GM19351 (cell line): ENCODE measurements at regions not wholly inside any gene's neighbourhood (a gene's known extent, or its start where the extent isn't known, plus 50 kb on each side); places are given as distances from the start of the nearest gene placed in this dataset.

Source experiments
- ATAC-seq: cut with Tn5 transposase; IDR thresholded peaks from one replicate; pipeline ENCODE4 v1.9.1; 2021; ENCODE audit warnings: mild to moderate bottlenecking, moderate library complexity; ENCODE audit not compliant: unreplicated experiment

- ATAC-seq = no peak
These were observed 117.0 kb upstream of the HABP2 start for GRCh38 chr10:113435881-113436280.

GRCh38 chr10:113436851-113437250 is 116.0 kb upstream of the HABP2 start:
- ATAC-seq = no peak

GRCh38 chr10:113438652-113439051 is 114.2 kb upstream of the HABP2 start:
- no peak for ATAC-seq

GRCh38 chr10:113441220-113441619 is 111.6 kb upstream of the HABP2 start:
- no peak for ATAC-seq

- no peak for ATAC-seq
These were observed 111.1 kb upstream of the HABP2 start for GRCh38 chr10:113441686-113442270.

DNA sequence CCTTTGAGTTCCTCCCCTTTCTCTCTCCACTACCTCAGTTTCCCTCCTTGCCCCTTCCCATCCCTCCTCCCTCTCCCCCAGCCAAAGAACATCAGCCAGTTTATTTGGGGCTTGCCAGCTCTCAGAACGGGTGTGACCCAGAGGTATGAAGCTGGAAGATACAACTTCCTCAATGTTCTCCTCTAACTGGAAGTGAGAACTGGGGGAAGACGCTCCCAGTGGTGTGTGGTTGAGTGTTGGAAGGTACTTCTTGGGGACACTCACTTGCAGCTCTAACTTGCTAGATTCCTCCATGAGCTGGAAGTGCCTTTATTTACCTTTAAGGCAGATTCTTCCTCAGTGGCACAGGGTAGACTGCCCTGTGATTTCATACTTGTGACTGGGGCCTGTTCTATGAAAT is 110.5 kb upstream of the HABP2 start:
- ATAC-seq = no peak

GRCh38 chr10:113443141-113443925 is 109.5 kb upstream of the HABP2 start:
- no peak for ATAC-seq

DNA sequence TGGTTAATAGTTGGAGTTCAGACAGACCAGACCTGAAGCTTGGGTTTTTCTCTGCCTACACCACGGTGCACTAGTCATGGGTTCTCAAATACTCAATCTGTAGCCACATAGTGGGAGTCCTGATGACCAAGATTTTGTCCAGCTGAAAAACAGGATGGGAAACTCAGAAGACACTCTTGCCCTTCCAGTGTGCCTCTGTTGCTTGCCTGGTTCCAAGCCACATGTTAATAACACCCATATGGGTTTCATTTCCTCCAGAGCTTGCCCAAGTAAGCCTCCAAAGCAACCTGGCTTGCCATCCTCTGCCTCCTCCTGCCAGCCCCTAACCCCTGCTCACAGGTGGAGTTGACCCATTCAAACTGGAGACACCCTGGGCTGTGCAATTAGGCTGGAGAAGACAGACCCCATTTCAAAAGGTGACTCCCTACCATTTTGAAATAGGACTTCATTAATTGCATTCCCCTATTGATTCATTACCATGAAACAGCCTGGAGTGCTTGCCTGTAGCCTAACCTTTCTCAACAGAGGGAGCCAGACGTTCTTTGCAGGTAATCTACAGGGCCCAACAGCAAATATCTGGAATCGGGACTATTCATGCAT is 108.0 kb upstream of the HABP2 start:
- ATAC-seq = no peak

DNA sequence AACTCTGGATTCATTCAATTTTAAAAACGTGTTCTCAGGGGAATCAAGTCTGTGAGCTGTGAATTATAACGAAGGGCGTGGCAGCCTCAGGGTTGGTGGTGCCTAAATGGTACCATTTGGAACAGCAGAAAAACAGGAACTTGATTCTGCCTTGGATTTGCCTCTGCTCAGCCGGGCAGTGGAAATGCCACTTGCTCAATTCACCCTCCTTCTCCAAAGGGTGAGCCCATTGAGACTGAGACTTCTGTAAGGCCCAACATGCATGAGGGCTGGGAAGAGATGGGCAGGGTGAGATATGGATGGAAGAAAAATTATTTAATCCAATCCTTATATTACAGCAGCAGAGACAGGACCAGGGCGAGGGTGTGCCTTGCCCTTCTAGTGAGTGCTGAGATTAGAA is 107.1 kb upstream of the HABP2 start:
- no peak for ATAC-seq

- ATAC-seq = no peak
These were observed 106.1 kb upstream of the HABP2 start for GRCh38 chr10:113446739-113447138.

- ATAC-seq = no peak
These were observed 105.6 kb upstream of the HABP2 start for GRCh38 chr10:113447278-113447677.

- no peak for ATAC-seq
These were observed 103.7 kb upstream of the HABP2 start for GRCh38 chr10:113449006-113449695.

DNA sequence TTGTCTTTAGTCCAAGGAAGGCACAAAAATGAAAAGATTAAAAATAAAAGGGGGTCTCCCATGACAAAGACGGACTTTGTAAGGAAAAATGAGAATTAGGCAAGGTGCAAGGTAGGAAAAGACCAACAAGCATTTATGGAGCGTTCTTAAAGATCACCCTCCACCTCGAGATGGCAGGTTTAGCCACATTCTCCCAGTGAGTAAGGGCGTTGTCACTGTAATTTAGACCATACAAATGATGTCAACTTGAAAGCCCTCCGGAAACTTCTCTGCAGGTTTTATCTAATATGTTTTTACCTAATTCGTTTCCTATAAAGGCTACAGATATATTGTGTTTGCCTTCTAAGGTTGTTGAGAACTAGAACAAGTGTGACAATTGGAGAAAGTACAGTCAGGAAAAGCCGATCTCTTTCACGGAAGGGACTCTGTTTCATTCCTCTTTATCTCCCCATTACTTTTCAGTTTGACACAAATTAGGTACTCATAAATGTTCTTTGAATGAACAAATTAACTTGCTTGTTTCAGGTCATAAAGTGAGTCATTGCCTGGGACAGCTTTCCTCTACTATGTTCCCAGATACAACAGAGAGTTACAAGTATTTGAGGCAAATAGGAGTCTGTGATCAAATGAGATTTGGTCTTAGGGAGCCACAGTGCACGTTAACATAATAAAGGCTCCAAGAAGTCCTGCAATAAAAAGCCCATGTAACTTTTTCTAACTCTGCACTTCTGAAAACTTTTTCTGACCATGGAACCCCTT is 102.6 kb upstream of the HABP2 start:
- ATAC-seq = no peak

- no peak for ATAC-seq
These were observed 101.9 kb upstream of the HABP2 start for GRCh38 chr10:113450906-113451305.

- ATAC-seq = no peak
These were observed 100.6 kb upstream of the HABP2 start for GRCh38 chr10:113452146-113452845.

DNA sequence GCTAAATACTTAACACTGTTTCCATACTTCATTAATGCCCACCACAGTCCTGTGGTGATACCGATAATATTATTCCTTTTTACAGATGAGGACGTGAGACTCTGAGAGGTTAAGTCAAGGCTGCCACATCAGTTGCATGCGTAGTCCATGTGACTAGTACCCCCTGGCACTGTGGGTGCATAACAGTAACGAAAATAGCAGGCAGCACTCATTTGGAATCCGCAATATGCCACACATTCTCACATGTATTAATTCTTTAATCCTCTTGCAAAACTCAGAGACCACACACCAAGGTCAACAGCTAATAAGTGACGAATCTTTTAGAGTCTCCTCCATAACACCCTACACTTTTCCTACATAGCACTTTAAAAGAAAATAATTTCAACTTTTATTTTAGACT is 99.5 kb upstream of the HABP2 start:
- ATAC-seq = no peak

DNA sequence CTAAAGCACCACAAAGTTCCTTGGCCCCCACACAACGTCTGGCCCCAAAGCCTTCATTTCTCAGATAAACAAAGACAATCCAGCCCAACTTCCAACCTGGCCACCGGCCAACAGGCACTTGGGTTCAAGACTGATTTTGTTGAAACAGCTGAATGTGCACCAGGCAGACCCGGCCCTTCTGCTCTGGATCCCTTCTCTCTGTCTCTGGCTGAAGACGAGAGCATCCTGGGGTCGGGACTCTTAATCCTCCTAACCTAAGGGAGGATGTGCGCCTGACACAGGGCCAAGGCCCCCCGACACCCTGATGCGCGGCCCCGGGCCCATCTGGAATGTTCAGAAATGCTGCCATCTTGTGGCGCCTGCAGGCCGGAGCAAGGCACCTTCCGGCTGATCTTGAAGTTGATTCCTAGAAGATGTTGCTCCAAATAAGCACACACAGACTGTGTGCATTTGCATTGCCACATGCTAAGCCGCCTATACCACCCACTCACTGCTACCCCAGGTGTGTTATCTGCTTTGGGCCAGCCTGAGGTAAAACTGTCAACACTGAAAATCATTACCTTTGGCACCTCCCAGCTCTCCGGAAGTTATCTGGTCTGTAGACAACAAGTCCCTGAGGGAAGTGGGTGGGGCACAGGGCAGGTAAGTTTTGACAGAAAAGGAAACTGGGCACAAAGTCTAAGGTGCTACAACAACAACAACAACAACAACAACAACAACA is 98.4 kb upstream of the HABP2 start:
- ATAC-seq = peak; percentile 66

DNA sequence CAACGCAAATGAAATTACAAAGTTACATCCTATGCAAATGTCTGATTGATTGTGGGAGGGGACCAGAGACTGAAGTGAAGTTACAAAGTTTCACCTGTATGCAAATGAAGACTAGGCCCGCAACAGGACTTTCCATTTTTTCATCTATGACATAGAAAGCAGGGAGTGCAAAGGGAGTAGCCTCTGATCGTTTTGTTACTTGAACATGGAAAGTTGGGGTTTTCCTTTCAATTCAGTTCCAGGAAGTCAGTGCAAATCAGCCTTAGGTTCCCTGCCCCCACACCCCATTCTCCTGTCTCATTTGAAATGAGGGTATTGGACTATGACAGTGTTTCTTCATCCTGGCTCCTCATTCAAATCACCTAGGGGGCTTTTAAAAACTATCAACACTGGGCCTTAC is 96.9 kb upstream of the HABP2 start:
- no peak for ATAC-seq

- ATAC-seq = no peak
These were observed 96.1 kb upstream of the HABP2 start for GRCh38 chr10:113456741-113457140.

DNA sequence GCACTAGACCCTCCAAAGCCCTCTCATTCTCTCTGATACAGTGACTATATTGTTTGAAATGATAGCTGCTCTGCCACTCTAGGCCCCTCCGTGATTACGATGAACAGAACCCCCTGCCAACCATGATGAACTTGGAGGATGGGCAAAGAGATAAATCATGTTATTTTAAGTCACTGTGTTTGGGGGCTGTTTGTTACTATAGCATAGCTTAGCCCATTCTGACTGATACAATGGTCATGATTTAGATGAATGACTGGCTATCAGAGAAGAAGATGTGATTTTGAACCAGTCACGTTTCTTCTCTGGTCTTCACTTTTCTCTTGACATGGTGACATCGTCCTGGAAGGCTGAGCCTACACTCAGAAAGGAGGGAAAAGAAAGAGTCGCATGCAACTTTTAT is 95.4 kb upstream of the HABP2 start:
- ATAC-seq = no peak
